Colonic mucosa (tissue), 4 donors: ENCODE measurements at regions not wholly inside any gene's neighbourhood (a gene's known extent, or its start where the extent isn't known, plus 50 kb on each side); places are given as distances from the start of the nearest gene placed in this dataset.

Source experiments
- DNase-seq: peaks from one replicate; pipeline ENCODE4 v3.0.0-alpha.2; 2020
- H3K27ac ChIP-seq: fragments of 200-600 bp; one replicate; pipeline ENCODE4 v1.8.0; 2021
- H3K27me3 ChIP-seq: fragments of 200-600 bp; one replicate; pipeline ENCODE4 v1.8.0; 2021
- H3K36me3 ChIP-seq: fragments of 200-600 bp; one replicate; pipeline ENCODE4 v1.8.0; 2021
- H3K4me1 ChIP-seq: fragments of 200-600 bp; one replicate; pipeline ENCODE4 v1.8.0; 2021; ENCODE audit warnings: mild to moderate bottlenecking
- H3K4me3 ChIP-seq: fragments of 200-600 bp; one replicate; pipeline ENCODE4 v1.8.0; 2021
- H3K9ac ChIP-seq, 2 donors: one replicate each; pipeline ENCODE4 v1.7.0; 2013; ENCODE audit warnings: control low read depth in 2 of 2, low read depth in 2 of 2, low read length in 2 of 2
- H3K9me3 ChIP-seq: fragments of 200-600 bp; one replicate; pipeline ENCODE4 v1.8.0; 2021
- intact Hi-C: fragments of 100-400 bp; cut with DNase I; formaldehyde crosslinking; loops from one replicate; pipeline ENCODE4 v1.14.1; 2022
- TF ChIP-seq, protein P1 (sequence below): fragments of 200-600 bp; IDR thresholded peaks from one replicate; pipeline ENCODE4 v1.8.0; 2022; ENCODE audit warnings: antibody characterized with exemption, mild to moderate bottlenecking
- donor health status: healthy.
- donor health status: DM: no; HTN: no; CAD: no.
- donor health status: DM: no; HTN: no; CAD: no.

DNA sequence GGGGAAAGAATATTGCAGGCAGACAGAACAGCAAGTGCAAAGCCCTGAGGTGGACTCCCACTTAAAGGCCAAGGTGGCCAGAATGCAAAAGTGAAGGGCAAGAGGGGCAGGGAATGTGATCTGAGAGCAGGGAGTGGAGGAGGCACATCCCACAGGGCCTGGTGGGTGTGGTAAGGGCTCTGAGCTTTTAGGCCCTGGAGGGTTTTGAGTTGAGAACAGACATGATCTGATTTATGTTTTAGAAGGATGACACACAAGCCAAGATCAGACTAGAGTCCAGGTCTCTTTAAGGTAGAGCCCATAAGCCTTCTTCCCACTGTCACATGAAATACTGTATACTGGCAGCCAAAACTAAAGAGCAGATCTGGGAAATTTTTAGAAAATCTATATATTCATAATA, 162.5 kb downstream of the SLC38A4 start:
- no peaks in the 10 kb centered on the region for H3K27me3 ChIP-seq
- H3K9ac ChIP-seq: no peak overlapping the region
- H3K27ac ChIP-seq: no peak overlapping the region
- no peak overlapping the region for H3K4me3 ChIP-seq
- H3K4me1 ChIP-seq: peaks cover 2% of the 10 kb centered on the region
- TF ChIP-seq, protein P1, sequence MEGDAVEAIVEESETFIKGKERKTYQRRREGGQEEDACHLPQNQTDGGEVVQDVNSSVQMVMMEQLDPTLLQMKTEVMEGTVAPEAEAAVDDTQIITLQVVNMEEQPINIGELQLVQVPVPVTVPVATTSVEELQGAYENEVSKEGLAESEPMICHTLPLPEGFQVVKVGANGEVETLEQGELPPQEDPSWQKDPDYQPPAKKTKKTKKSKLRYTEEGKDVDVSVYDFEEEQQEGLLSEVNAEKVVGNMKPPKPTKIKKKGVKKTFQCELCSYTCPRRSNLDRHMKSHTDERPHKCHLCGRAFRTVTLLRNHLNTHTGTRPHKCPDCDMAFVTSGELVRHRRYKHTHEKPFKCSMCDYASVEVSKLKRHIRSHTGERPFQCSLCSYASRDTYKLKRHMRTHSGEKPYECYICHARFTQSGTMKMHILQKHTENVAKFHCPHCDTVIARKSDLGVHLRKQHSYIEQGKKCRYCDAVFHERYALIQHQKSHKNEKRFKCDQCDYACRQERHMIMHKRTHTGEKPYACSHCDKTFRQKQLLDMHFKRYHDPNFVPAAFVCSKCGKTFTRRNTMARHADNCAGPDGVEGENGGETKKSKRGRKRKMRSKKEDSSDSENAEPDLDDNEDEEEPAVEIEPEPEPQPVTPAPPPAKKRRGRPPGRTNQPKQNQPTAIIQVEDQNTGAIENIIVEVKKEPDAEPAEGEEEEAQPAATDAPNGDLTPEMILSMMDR: no peak
- H3K36me3 ChIP-seq: no peaks in the 10 kb centered on the region
- H3K9me3 ChIP-seq: no peaks in the 10 kb centered on the region
- intact Hi-C loops: loop anchor here (5.0 to 10.0 kb wide), 2 partner anchors 321 to 519 kb away; no protein-coding TSS in a partner anchor
- no peak for DNase-seq

DNA sequence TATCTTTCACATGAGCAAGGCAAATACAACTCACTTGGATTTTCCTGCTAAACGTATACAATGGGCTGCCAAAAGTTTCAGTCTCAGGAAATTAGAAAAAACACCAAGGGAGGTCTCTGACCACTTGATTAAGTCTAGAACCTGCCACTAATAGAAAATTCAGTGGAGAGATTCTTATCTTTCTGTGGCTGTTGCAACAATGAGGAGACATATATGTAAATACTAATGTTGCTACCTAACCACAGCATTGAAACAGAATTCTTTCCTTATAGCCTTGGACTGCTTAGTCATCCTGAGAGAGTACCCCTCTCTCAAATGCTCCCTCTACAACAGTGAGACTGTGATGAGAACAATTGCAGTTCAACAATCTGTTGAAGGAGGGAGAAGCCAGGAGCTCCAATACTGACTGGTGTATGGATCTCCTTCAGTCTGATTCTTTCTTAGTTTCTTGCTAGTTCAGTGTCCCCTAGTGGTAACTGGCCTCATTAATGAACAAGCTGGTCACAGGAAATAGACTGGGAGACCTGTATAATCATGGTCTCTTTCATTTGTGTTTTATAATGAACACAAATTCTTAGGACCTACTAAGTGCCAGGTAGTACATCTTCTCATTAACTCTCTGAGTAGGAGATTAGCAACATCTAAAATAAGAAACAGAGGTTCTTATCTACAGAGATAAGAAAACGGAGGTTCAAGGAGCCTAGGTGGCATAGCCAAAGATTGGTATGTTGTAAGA, 164.5 kb downstream of the SLC38A4 start:
- Histone ChIP-seq H3K9ac (no peak overlapping the region), H3K4me3 (no peak overlapping the region), H3K27ac (no peak overlapping the region), H3K36me3 (no peaks in the 10 kb centered on the region), H3K27me3 (no peaks in the 10 kb centered on the region), H3K9me3 (no peaks in the 10 kb centered on the region), H3K4me1 (peaks cover 2% of the 10 kb centered on the region)
- TF ChIP-seq, protein P1: peak; percentile 85
- peak; percentile 33 for DNase-seq
- intact Hi-C loops: loop anchor here (5.0 to 10.0 kb wide), 2 partner anchors 319 to 516 kb away; no protein-coding TSS in a partner anchor

DNA sequence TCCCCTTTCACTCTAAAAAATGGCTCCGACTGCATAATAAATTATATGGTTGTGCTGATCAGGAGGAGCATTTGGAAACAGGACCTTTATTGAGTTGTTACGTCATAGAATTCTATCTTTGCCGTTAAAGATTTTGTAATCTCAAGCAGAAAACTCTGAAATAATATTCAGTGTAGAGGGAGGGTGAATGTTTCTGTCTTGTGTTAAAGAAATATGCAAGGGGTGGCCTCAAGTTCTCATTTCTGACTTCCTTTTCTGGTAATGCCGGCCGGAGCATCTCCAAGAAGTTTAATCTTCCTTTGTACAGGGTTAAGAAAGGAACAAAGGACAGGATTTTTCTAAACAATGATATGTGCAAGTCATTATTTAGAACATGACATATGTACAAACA, 165.1 kb downstream of the SLC38A4 start:
- Histone ChIP-seq H3K9ac (no peak overlapping the region), H3K27ac (no peak overlapping the region)
- intact Hi-C loops: loop anchor here (5.0 to 10.0 kb wide), 2 partner anchors 318 to 516 kb away; no protein-coding TSS in a partner anchor

DNA sequence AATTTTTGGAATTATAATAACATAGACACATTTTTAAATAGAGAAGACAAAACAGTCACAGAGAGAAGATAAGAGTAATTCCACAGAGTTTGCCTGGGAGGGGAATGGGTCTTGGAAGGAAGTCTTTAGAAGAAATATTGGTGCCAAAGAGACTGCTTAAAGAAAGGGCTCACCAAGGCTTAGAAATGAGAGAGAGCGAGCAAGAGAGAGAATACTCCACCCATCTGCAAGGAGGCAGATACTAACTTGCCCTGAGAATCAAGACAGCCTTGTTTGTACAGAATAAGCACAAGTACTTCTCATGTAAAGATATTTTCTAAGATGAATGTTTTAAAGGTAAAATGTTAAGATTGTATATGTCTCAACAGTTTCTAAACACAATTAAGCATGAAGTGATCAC, 165.5 kb downstream of the SLC38A4 start:
- Histone ChIP-seq H3K4me3 (no peak overlapping the region), H3K9ac (no peak overlapping the region), H3K27ac (no peak overlapping the region), H3K9me3 (no peaks in the 10 kb centered on the region), H3K27me3 (no peaks in the 10 kb centered on the region), H3K4me1 (peaks cover 2% of the 10 kb centered on the region), H3K36me3 (no peaks in the 10 kb centered on the region)
- intact Hi-C loops: loop anchor here (5.0 to 10.0 kb wide), 2 partner anchors 318 to 515 kb away; no protein-coding TSS in a partner anchor
- DNase-seq: no peak
- TF ChIP-seq, protein P1: no peak

More for the DNA sequence above, 165.1 kb downstream of the SLC38A4 start:
- TF ChIP-seq, protein P1: no peak
- H3K9me3 ChIP-seq: no peaks in the 10 kb centered on the region
- no peak for DNase-seq
- no peak overlapping the region for H3K4me3 ChIP-seq
- H3K27me3 ChIP-seq: no peaks in the 10 kb centered on the region
- H3K36me3 ChIP-seq: no peaks in the 10 kb centered on the region
- H3K4me1 ChIP-seq: peaks cover 2% of the 10 kb centered on the region

DNA sequence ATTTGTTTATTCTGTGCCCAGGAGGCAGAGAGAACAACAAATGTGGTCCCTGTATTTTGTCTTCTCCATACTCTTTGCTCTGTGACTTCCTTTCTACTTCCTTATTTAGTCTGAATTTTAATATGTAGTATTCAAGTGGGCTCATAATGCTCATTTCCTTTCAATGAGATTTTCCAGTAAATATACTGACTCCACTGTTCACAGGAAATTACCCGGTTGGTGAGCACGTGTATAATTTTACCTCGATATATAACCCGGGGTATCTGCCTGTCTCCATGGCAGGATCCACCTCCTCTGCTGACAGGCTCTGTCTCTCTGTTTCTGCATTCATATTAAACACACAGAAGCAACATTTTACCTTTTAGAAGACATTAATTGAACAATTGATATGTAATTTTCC, 166.0 kb downstream of the SLC38A4 start:
- Histone ChIP-seq H3K36me3 (no peaks in the 10 kb centered on the region), H3K27ac (no peak overlapping the region), H3K4me1 (peaks cover 2% of the 10 kb centered on the region), H3K4me3 (no peak overlapping the region), H3K9ac (no peak overlapping the region), H3K27me3 (no peaks in the 10 kb centered on the region), H3K9me3 (no peaks in the 10 kb centered on the region)
- TF ChIP-seq, protein P1: no peak
- DNase-seq: no peak
- intact Hi-C loops: loop anchor here (5.0 to 10.0 kb wide), 2 partner anchors 318 to 515 kb away; no protein-coding TSS in a partner anchor
